Aorta (tissue), 5 donors: ENCODE measurements at regions not wholly inside any gene's neighbourhood (a gene's known extent, or its start where the extent isn't known, plus 50 kb on each side); places are given as distances from the start of the nearest gene placed in this dataset.
A peak's percentile ranks its signal among the peaks of the same experiment; 100 is the strongest.

Source experiments
- ATAC-seq: fragments of 200-7000 bp; cut with Tn5 transposase; one replicate; pipeline ENCODE4 v1.9.1; 2022; ENCODE audit warnings: moderate library complexity; ENCODE audit not compliant: low FRiP score
- DNase-seq, 2 donors: peaks; one replicate each; pipeline ENCODE4 v3.0.0-alpha.2; 2020
- H3K27ac ChIP-seq, 2 donors: one replicate each; pipeline ENCODE4 v1.5.1; 2013; ENCODE audit warnings: low read length in 2 of 2, mild to moderate bottlenecking in 2 of 2, moderate library complexity in 2 of 2, control low read depth in 1 of 2, inconsistent platforms in 1 of 2, low read depth in 1 of 2
- H3K27me3 ChIP-seq, 2 donors: one replicate each; pipeline ENCODE4 v1.6.1; 2013; ENCODE audit warnings: control low read depth in 1 of 2, low read length in 1 of 2, mild to moderate bottlenecking in 1 of 2, moderate library complexity in 1 of 2; ENCODE audit not compliant: insufficient read depth in 2 of 2, control insufficient read depth in 1 of 2
- H3K36me3 ChIP-seq, 2 donors: one replicate each; pipeline ENCODE4 v1.6.1; 2013; ENCODE audit warnings: control low read depth in 1 of 2, low read length in 1 of 2, mild to moderate bottlenecking in 1 of 2; ENCODE audit not compliant: insufficient read depth in 2 of 2, control insufficient read depth in 1 of 2
- H3K4me1 ChIP-seq, 2 donors: one replicate each; pipeline ENCODE4 v1.6.1; 2013; ENCODE audit warnings: low read length in 2 of 2, control low read depth in 1 of 2, mild to moderate bottlenecking in 1 of 2, moderate library complexity in 1 of 2; ENCODE audit not compliant: insufficient read depth in 2 of 2, control insufficient read depth in 1 of 2
- H3K4me3 ChIP-seq, 2 donors: one replicate each; pipeline ENCODE4 v1.5.1; 2013; ENCODE audit warnings: low read length in 2 of 2, control low read depth in 1 of 2, mild to moderate bottlenecking in 1 of 2
- H3K9me3 ChIP-seq: one replicate; pipeline ENCODE4 v1.6.1; 2013; ENCODE audit warnings: mild to moderate bottlenecking, low read length; ENCODE audit not compliant: control insufficient read depth
- WGBS, 2 donors: extraction: QIAGEN DNeasy Blood & Tissue Kit; methylation state at CpG; one replicate each; pipeline ENCODE4 v1.1.7; 2013; 5-methylcytosine and 5-hydroxymethylcytosine counted together
- intact Hi-C, 2 donors: fragments of 100-400 bp; cut with DNase I; formaldehyde crosslinking; loops; one replicate each; pipeline versions ENCODE4 v1.14.2 to v1.15.0; 2022
- donor health status: healthy with polysubstance abuse.
- donor health status: Bipolar disorder and iron deficiency.
- donor health status: DM: no; HTN: no; CAD: no.
- donor health status: DM: no; HTN: no; CAD: no.
- donor health status: DM: yes; HTN: yes; CAD: no.

GRCh38 chr5:87051502-87052113 lies 216.1 kb upstream of the RASA1 start:
- ATAC-seq, result no peak
- no peaks in the 10 kb centered on the region for H3K27me3 ChIP-seq
- H3K4me1 ChIP-seq, result no peaks in the 10 kb centered on the region
- intact Hi-C loops, result no loop called here
- H3K27ac ChIP-seq, result no peak overlapping the region
- H3K4me3 ChIP-seq, result no peak overlapping the region
- peaks cover 3% of the 10 kb centered on the region for H3K9me3 ChIP-seq
- WGBS, 2 donors, result 83 to 89% methylated on average over 3 of the region's 3 CpGs
- H3K36me3 ChIP-seq, result no peaks in the 10 kb centered on the region
- no peak for DNase-seq

- ATAC-seq, result no peak
- intact Hi-C loops, result no loop called here
- Histone ChIP-seq H3K27me3 (no peaks in the 10 kb centered on the region), H3K9me3 (peaks cover 3% of the 10 kb centered on the region), H3K4me3 (no peak overlapping the region), H3K27ac (no peak overlapping the region), H3K36me3 (no peaks in the 10 kb centered on the region), H3K4me1 (no peaks in the 10 kb centered on the region)
- DNase-seq, result no peak
- WGBS, 2 donors, result 76 to 83% methylated on average over 2 of the region's 2 CpGs
Measured at GRCh38 chr5:87053146-87053545, 214.5 kb upstream of the RASA1 start.

DNA sequence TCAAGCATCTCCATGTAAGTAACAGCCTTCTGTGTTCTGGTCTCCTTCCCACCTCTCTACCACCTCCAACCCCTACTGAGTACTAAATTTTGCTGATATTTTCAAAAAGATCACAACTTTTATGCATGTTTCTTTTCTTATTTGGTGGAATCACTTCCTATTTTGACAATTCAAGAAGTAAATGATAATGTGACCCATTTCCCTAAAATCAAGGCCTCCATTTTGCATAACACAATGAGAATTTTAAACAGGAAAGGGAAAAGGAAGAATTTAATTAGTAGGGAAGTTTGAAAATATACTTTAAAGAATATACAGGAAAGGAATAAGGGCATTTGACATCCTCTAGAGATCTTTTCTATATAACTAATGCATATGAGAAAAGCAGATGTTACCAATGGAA lies 212.9 kb upstream of the RASA1 start:
- DNase-seq (no peak), ATAC-seq (no peak)
- Histone ChIP-seq H3K4me1 (no peaks in the 10 kb centered on the region), H3K4me3 (no peak overlapping the region), H3K27me3 (no peaks in the 10 kb centered on the region), H3K9me3 (peaks cover 2% of the 10 kb centered on the region), H3K27ac (no peak overlapping the region), H3K36me3 (no peaks in the 10 kb centered on the region)
- intact Hi-C loops, result no loop called here

DNA sequence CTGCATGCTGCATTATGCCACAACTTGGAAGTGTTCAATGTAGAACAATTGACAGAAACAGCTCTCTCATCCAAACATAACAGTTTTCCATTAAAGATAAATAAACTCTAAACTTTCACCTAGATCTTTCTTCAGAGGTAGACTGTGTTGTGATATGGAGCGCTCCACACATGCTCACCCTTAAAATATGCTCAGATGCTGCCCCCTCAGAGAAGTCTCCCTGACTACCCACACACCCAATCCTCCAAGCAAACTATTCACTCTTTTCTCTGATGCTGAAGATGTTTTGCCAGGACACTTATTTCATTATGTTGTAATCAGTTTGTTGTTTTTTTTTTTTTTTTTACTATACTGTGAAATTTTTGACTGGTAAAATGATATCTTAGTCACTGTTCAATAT lies 206.6 kb upstream of the RASA1 start:
- no peaks in the 10 kb centered on the region for H3K27me3 ChIP-seq
- no peak overlapping the region for H3K27ac ChIP-seq
- no peaks in the 10 kb centered on the region for H3K4me1 ChIP-seq
- H3K4me3 ChIP-seq, result no peak overlapping the region
- H3K36me3 ChIP-seq, result no peaks in the 10 kb centered on the region
- ATAC-seq, result no peak
- no peak for DNase-seq
- intact Hi-C loops, result no loop called here
- WGBS, 2 donors, result 83 to 84% methylated on average over 1 of the region's 1 CpG
- no peaks in the 10 kb centered on the region for H3K9me3 ChIP-seq

DNA sequence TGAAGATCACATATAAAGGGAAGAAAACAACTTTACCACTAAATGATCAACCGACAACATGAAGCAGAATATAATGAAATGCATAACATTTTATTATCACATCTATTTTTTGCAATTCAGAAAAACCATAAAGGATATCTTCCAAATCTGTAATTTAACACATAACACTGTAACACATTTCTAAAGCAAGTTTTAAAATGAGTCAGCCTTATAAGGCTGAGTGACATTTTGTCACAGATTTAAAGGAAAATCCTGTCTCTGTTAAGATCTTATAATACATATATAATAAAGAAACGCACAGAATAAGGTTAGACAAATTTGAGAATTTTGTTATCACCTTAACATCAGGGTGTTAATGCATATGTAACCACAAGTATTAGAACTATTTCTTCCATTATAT lies 198.4 kb upstream of the RASA1 start:
- Histone ChIP-seq H3K4me3 (no peak overlapping the region), H3K27ac (no peak overlapping the region), H3K36me3 (no peaks in the 10 kb centered on the region), H3K9me3 (no peaks in the 10 kb centered on the region), H3K27me3 (no peaks in the 10 kb centered on the region), H3K4me1 (no peaks in the 10 kb centered on the region)
- ATAC-seq, result no peak
- intact Hi-C loops, result no loop called here
- WGBS, 2 donors, result 84 to 86% methylated on average over 2 of the region's 2 CpGs
- DNase-seq, result no peak

DNA sequence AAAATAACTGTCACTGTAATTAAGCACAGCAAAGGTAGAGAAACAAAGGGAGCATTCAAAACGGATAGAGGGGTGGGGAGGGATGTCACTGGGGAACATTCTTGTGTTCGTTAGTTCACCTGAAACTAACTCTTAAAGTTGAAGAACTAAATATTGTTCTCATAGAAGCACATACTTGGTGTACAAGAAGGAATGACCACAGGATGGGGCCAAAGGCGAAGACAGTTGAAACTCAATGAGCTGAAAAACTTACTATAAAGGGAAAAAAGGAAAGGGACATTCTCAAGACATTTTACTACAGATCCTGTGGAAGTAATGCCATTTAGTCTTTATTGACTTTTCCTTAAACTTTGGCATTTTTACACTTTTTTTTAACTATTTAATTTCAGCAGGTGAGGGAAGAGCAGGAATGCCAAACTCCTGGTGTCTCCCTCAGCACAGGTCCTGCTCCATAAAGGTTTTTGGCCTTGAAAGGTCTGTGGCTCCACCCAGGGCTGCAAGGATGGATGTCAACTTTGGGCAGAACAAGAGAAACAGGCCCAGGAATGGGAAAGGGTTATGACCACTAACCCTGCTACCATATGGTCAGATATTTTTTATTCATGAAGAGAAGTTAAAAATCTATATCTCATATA lies 197.6 kb upstream of the RASA1 start:
- no peaks in the 10 kb centered on the region for H3K4me1 ChIP-seq
- 20 to 25% methylated on average over 3 of the region's 3 CpGs for WGBS, 2 donors
- H3K36me3 ChIP-seq, result no peaks in the 10 kb centered on the region
- no peak overlapping the region for H3K4me3 ChIP-seq
- H3K27me3 ChIP-seq, result no peaks in the 10 kb centered on the region
- DNase-seq (peak in 1 of 2 donors; percentile 55), ATAC-seq (no peak)
- H3K27ac ChIP-seq, result no peak overlapping the region
- no peaks in the 10 kb centered on the region for H3K9me3 ChIP-seq
- intact Hi-C loops, result loop anchor here (2.0 to 5.0 kb wide), 2 partner anchors 197 to 331 kb away; partner anchors contain the start of gene RASA1 (in 1 of the 2)

- Histone ChIP-seq H3K4me1 (no peaks in the 10 kb centered on the region), H3K9me3 (no peaks in the 10 kb centered on the region), H3K36me3 (no peaks in the 10 kb centered on the region), H3K27me3 (no peaks in the 10 kb centered on the region), H3K27ac (no peak overlapping the region), H3K4me3 (no peak overlapping the region)
- no peak for ATAC-seq
- intact Hi-C loops, result loop anchor here in 1 of 2 donors (5.0 kb wide), 1 partner anchor 193 kb away; the partner anchor contains the start of gene RASA1
- no peak for DNase-seq
- WGBS, 2 donors, result 89 to 93% methylated on average over 2 of the region's 2 CpGs
Measured at GRCh38 chr5:87074072-87074471, 193.6 kb upstream of the RASA1 start.

- Histone ChIP-seq H3K9me3 (no peaks in the 10 kb centered on the region), H3K4me3 (no peak overlapping the region), H3K27me3 (no peaks in the 10 kb centered on the region), H3K36me3 (no peaks in the 10 kb centered on the region), H3K4me1 (no peaks in the 10 kb centered on the region), H3K27ac (no peak overlapping the region)
- ATAC-seq (peak; percentile 15), DNase-seq (no peak)
- intact Hi-C loops, result loop anchor here in 1 of 2 donors (5.0 kb wide), 1 partner anchor 192 kb away; the partner anchor contains the start of gene RASA1
- 79 to 84% methylated on average over 2 of the region's 2 CpGs for WGBS, 2 donors
Measured at GRCh38 chr5:87074934-87075541, 192.6 kb upstream of the RASA1 start.

DNA sequence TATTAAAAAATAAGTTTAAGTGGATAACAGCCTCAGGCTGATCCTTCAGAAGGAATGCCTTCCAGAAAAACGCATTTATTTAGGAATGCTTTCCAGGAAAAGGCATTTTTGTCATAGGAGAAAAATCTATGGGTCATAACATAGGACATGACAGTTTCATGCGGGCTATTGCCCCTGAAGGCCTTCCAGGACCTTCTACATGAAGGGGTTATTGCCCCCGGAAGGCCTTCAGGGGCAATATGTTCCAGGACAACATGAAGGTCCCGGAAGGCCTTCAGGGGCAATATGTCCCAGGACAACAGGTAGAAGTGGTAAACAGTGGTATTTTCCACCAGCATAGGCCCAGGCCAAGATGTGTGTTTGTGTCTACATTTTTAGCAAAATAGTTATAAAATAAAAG lies 191.3 kb upstream of the RASA1 start:
- Histone ChIP-seq H3K9me3 (no peaks in the 10 kb centered on the region), H3K27ac (no peak overlapping the region), H3K27me3 (no peaks in the 10 kb centered on the region), H3K4me3 (no peak overlapping the region), H3K4me1 (no peaks in the 10 kb centered on the region), H3K36me3 (no peaks in the 10 kb centered on the region)
- no peak for DNase-seq
- WGBS, 2 donors, result 85 to 90% methylated on average over 4 of the region's 4 CpGs
- no peak for ATAC-seq
- intact Hi-C loops, result no loop called here
